ENCODE measurements at regions not wholly inside any gene's neighbourhood (a gene's known extent, or its start where the extent isn't known, plus 50 kb on each side); places are given as distances from the start of the nearest gene placed in this dataset.

GRCh38 chr16:87095271-87095670, 221.9 kb downstream of the C16orf95 start:
- H3K4me3 Mint-ChIP-seq (ENCODE audit: unreplicated experiment): no peak overlapping the region
- H3K27me3 Mint-ChIP-seq (ENCODE audit: unreplicated experiment): peaks cover 4% of the 10 kb centered on the region
- H3K36me3 Mint-ChIP-seq (ENCODE audit: low read depth, unreplicated experiment): no peaks in the 10 kb centered on the region
- H3K27ac Mint-ChIP-seq (ENCODE audit: unreplicated experiment): no peak overlapping the region
- peaks cover 14% of the 10 kb centered on the region for H3K4me1 Mint-ChIP-seq (ENCODE audit: unreplicated experiment)
- TF ChIP-seq, protein P1, sequence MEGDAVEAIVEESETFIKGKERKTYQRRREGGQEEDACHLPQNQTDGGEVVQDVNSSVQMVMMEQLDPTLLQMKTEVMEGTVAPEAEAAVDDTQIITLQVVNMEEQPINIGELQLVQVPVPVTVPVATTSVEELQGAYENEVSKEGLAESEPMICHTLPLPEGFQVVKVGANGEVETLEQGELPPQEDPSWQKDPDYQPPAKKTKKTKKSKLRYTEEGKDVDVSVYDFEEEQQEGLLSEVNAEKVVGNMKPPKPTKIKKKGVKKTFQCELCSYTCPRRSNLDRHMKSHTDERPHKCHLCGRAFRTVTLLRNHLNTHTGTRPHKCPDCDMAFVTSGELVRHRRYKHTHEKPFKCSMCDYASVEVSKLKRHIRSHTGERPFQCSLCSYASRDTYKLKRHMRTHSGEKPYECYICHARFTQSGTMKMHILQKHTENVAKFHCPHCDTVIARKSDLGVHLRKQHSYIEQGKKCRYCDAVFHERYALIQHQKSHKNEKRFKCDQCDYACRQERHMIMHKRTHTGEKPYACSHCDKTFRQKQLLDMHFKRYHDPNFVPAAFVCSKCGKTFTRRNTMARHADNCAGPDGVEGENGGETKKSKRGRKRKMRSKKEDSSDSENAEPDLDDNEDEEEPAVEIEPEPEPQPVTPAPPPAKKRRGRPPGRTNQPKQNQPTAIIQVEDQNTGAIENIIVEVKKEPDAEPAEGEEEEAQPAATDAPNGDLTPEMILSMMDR (IDR thresholded peaks at IDR 0.05; ENCODE audit: unreplicated experiment): no peak
- DNase-seq (ENCODE audit: low spot score): no peak
- no peaks in the 10 kb centered on the region for H3K9me3 Mint-ChIP-seq (ENCODE audit: unreplicated experiment)

GRCh38 chr16:87096746-87097333, 220.4 kb downstream of the C16orf95 start:
- Mint-ChIP-seq H3K4me1 (ENCODE audit: unreplicated experiment) (peaks cover 23% of the 10 kb centered on the region), H3K36me3 (ENCODE audit: low read depth, unreplicated experiment) (no peaks in the 10 kb centered on the region), H3K27ac (ENCODE audit: unreplicated experiment) (no peak overlapping the region), H3K9me3 (ENCODE audit: unreplicated experiment) (no peaks in the 10 kb centered on the region), H3K4me3 (ENCODE audit: unreplicated experiment) (no peak overlapping the region), H3K27me3 (ENCODE audit: unreplicated experiment) (peaks cover 4% of the 10 kb centered on the region)
- TF ChIP-seq, protein P1 (IDR thresholded peaks at IDR 0.05; ENCODE audit: unreplicated experiment): no peak
- DNase-seq (ENCODE audit: low spot score): no peak

GRCh38 chr16:87098361-87098760, 218.8 kb downstream of the C16orf95 start:
- Mint-ChIP-seq H3K4me1 (ENCODE audit: unreplicated experiment) (peaks cover 32% of the 10 kb centered on the region), H3K27me3 (ENCODE audit: unreplicated experiment) (peaks cover 6% of the 10 kb centered on the region), H3K27ac (ENCODE audit: unreplicated experiment) (no peak overlapping the region), H3K9me3 (ENCODE audit: unreplicated experiment) (no peaks in the 10 kb centered on the region), H3K36me3 (ENCODE audit: low read depth, unreplicated experiment) (no peaks in the 10 kb centered on the region), H3K4me3 (ENCODE audit: unreplicated experiment) (peak overlapping the region; percentile 37)
- DNase-seq (ENCODE audit: low spot score): no peak
- TF ChIP-seq, protein P1 (IDR thresholded peaks at IDR 0.05; ENCODE audit: unreplicated experiment): no peak

DNA sequence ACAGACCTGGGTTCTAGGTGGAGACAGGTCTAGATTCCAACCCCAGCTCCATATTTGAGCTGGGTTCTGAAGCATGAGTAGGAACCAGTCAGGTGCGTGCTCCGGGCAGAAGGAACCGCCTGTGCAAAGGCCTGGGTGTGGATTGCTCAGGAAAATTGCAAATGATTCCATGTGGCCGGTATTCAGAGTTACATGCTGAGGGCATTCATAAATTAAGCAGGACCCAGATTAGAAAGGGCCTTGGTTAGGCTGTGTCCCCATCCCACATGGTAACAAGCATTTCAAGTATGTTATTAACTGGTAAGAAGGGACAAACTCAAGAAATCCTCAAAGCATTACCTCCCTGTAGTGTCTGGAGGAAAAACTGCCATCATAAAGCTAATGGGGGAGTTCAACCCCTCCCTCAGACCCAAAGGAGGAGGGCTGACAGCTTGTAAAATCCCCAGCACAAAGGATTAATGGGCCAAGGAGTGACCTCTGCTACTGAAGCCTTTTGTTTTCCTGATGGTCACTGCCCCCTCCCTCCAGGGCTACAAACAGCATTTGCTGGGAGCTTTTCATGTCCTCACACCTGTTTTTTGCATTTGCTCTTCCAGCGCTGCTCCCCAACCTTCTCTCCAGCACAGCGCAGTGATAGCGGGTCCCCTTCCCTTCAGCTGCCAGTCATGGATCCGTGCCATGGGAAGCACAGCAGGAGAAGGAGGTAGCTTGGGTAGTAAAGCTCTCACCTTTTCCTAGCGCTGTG, 218.0 kb downstream of the C16orf95 start:
- no peak for DNase-seq (ENCODE audit: low spot score)
- no peaks in the 10 kb centered on the region for H3K9me3 Mint-ChIP-seq (ENCODE audit: unreplicated experiment)
- H3K27me3 Mint-ChIP-seq (ENCODE audit: unreplicated experiment): peaks cover 5% of the 10 kb centered on the region
- H3K4me3 Mint-ChIP-seq (ENCODE audit: unreplicated experiment): no peak overlapping the region
- TF ChIP-seq, protein P1 (IDR thresholded peaks at IDR 0.05; ENCODE audit: unreplicated experiment): no peak
- no peak overlapping the region for H3K27ac Mint-ChIP-seq (ENCODE audit: unreplicated experiment)
- H3K36me3 Mint-ChIP-seq (ENCODE audit: low read depth, unreplicated experiment): no peaks in the 10 kb centered on the region
- H3K4me1 Mint-ChIP-seq (ENCODE audit: unreplicated experiment): peaks cover 32% of the 10 kb centered on the region

All from endothelial cell (in vitro differentiated cells).